HepG2 (cell line): ENCODE measurements at regions not wholly inside any gene's neighbourhood (a gene's known extent, or its start where the extent isn't known, plus 50 kb on each side); places are given as distances from the start of the nearest gene placed in this dataset.

Experiments
- BRCA1 ChIP-seq: sonication (generic); formaldehyde crosslinking; IDR thresholded peaks from 2 replicates; pipeline ENCODE4 v1.4.0; 2020; ENCODE audit warnings: missing genetic modification reagents
- ESRRA ChIP-seq: sonication (generic); formaldehyde crosslinking; IDR thresholded peaks from 2 replicates; pipeline ENCODE4 v1.5.1; 2020; ENCODE audit warnings: mild to moderate bottlenecking, low read depth, missing genetic modification reagents
- HOXA9 ChIP-seq: sonication (generic); formaldehyde crosslinking; IDR thresholded peaks from 2 replicates; pipeline ENCODE4 v1.8.1; 2022; ENCODE audit warnings: missing genetic modification reagents, mild to moderate bottlenecking, moderate library complexity, borderline replicate concordance
- JUN ChIP-seq: sonication (generic); formaldehyde crosslinking; IDR thresholded peaks from 2 replicates; pipeline ENCODE4 v1.4.0; 2020; ENCODE audit warnings: mild to moderate bottlenecking, missing genetic modification reagents
- MAFG ChIP-seq: sonication (generic); formaldehyde crosslinking; IDR thresholded peaks from 2 replicates; pipeline ENCODE4 v1.5.1; 2020; ENCODE audit warnings: mild to moderate bottlenecking, missing genetic modification reagents
- SKI ChIP-seq: fragments of 450-650 bp; IDR thresholded peaks from one replicate; pipeline ENCODE4 v1.6.1; 2018; ENCODE audit warnings: mild to moderate bottlenecking; ENCODE audit not compliant: partially characterized antibody
- ZFX ChIP-seq: sonication (generic); formaldehyde crosslinking; IDR thresholded peaks from 2 replicates; pipeline ENCODE4 v1.4.0; 2020; ENCODE audit warnings: mild to moderate bottlenecking, low read depth, missing genetic modification reagents, moderate library complexity
- ZNF577 ChIP-seq: sonication (generic); formaldehyde crosslinking; IDR thresholded peaks from 2 replicates; pipeline ENCODE4 v1.4.0; 2020; ENCODE audit warnings: mild to moderate bottlenecking, low read depth, missing genetic modification reagents, borderline replicate concordance
- ZNF782 ChIP-seq: sonication (generic); formaldehyde crosslinking; IDR thresholded peaks from 2 replicates; pipeline ENCODE4 v1.4.0; 2020; ENCODE audit warnings: missing genetic modification reagents, mild to moderate bottlenecking, borderline replicate concordance

DNA sequence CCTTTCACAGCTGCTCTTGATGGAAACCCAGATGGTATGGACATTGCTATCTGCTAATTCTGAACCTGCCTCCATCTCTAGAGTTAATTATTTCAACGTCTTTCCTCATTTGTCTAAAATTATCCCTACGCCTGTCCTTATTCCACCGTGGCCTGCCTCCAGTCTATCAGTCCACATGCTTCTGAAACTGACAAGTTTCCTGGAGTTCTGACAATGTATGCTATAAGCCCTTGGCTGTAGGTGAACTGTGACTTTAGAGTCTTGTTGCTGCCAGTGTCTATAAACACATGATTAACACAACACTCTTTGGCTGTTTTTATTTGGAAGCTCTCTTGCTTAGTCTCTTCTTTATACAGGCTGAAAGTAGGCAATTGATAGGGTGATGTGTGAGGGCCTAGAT lies 1052.9 kb downstream of the TMTC2 start:
- TF ChIP-seq JUN (CRISPR knock-in tag) = no peak
- TF ChIP-seq MAFG (CRISPR knock-in tag) = no peak
- no peak for TF ChIP-seq BRCA1 (CRISPR knock-in tag)
- no peak for TF ChIP-seq ZNF782 (CRISPR knock-in tag)
- no peak for TF ChIP-seq HOXA9
- TF ChIP-seq ZFX (CRISPR knock-in tag) = no peak
- no peak for TF ChIP-seq ESRRA (CRISPR knock-in tag)
- no peak for TF ChIP-seq SKI
- TF ChIP-seq ZNF577 (CRISPR knock-in tag) = no peak
